NB4 (cell line): ENCODE measurements at regions not wholly inside any gene's neighbourhood (a gene's known extent, or its start where the extent isn't known, plus 50 kb on each side); places are given as distances from the start of the nearest gene placed in this dataset.

Experiments used
- POLR2A ChIP-seq: IDR thresholded peaks from 2 replicates; pipeline ENCODE4 v1.6.1; 2011; ENCODE audit warnings: mild to moderate bottlenecking; ENCODE audit not compliant: insufficient read length; ENCODE audit errors: extremely low read depth
- TF ChIP-seq, protein P1 (sequence below): IDR thresholded peaks from one replicate; pipeline ENCODE4 v1.5.1; 2012; ENCODE audit warnings: low read depth, low read length
- TF ChIP-seq, protein P2 (sequence below): IDR thresholded peaks from 2 replicates; pipeline ENCODE4 v1.6.1; 2011; ENCODE audit warnings: low read depth, low read length

DNA sequence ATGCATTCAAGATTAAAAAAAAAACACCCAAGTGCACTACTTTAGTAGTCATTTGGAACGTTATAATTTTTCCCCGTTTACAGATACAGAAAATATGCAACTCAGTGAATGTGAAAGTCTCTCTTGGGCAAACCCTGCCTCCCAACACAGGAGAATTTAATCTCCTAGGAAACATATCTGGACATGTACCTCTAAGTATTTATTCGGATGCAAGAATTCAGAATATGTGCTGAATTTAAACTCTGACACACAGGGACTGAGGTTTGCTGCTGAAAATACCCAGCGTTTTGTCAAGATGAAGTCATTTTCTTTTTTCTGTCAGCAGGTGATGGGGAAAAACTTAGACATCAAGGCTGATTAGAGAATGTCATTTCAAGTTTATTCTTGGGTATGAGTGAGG lies 105.4 kb downstream of the ACKR3 start:
- TF ChIP-seq, protein P1, sequence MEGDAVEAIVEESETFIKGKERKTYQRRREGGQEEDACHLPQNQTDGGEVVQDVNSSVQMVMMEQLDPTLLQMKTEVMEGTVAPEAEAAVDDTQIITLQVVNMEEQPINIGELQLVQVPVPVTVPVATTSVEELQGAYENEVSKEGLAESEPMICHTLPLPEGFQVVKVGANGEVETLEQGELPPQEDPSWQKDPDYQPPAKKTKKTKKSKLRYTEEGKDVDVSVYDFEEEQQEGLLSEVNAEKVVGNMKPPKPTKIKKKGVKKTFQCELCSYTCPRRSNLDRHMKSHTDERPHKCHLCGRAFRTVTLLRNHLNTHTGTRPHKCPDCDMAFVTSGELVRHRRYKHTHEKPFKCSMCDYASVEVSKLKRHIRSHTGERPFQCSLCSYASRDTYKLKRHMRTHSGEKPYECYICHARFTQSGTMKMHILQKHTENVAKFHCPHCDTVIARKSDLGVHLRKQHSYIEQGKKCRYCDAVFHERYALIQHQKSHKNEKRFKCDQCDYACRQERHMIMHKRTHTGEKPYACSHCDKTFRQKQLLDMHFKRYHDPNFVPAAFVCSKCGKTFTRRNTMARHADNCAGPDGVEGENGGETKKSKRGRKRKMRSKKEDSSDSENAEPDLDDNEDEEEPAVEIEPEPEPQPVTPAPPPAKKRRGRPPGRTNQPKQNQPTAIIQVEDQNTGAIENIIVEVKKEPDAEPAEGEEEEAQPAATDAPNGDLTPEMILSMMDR: no peak
- no peak for TF ChIP-seq POLR2A
- TF ChIP-seq, protein P2, sequence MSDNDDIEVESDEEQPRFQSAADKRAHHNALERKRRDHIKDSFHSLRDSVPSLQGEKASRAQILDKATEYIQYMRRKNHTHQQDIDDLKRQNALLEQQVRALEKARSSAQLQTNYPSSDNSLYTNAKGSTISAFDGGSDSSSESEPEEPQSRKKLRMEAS: no peak
